ENCODE measurements at regions not wholly inside any gene's neighbourhood (a gene's known extent, or its start where the extent isn't known, plus 50 kb on each side); places are given as distances from the start of the nearest gene placed in this dataset.
"Not testable (repeated sequence)": the region's sequence is repeated elsewhere in the genome, so short reads cannot be mapped to it uniquely, and the experiment has no call there.

- in situ Hi-C loops (cut with HindIII; ENCODE audit: low pct_unique_long_range_greater_than_20kb, low sequenced_read_pairs) = no loop called here
- no peak for DNase-seq (ENCODE audit: low read depth, low spot score)
Observed at GRCh38 chr20:40006168-40006860, 682.7 kb downstream of the MAFB start.

DNA sequence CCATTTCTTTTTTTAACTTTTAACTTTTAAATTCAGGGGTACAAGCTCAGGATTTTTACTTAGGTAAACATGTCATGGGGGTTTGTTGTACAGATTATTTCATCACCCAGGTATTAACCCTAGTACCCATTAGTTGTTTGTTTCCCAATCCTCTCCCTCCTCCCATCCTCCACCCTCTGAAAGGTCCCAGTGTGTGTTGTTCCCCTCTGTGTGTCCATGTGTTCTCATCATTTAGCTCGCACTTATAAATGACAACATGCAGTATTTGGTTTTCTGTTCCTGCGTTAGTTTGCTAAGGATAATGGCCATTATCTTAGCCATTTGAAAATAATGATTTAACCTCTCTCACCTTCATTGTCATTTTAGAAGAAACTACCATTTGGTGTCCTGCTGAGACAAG, 684.9 kb downstream of the MAFB start:
- DNase-seq (ENCODE audit: low read depth, low spot score); in situ Hi-C loops (cut with HindIII; ENCODE audit: low pct_unique_long_range_greater_than_20kb, low sequenced_read_pairs): not testable (repeated sequence)

DNA sequence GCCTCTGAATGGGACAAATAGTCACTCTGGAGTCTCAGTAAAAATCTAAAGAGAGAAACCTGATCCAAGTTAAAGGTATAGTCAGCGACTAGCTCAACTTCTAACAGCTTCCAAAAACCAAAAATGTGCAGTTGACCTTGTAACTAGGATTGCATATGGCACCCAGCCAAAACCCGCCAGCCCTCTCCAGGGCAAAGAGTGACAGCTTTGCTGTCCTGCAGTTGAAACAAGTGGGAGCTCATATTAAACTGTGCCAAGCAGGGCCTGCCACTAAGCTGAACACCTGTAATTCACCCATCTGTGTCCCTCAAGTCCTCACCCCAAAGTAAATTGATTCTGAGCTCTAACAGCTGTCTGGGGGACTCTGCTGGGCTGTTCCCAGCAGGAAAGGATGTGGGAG, 695.3 kb downstream of the MAFB start:
- DNase-seq (ENCODE audit: low read depth, low spot score) = no peak
- in situ Hi-C loops (cut with HindIII; ENCODE audit: low pct_unique_long_range_greater_than_20kb, low sequenced_read_pairs) = no loop called here

GRCh38 chr20:39990692-39991091, 698.3 kb downstream of the MAFB start:
- no peak for DNase-seq (ENCODE audit: low read depth, low spot score)
- in situ Hi-C loops (cut with HindIII; ENCODE audit: low pct_unique_long_range_greater_than_20kb, low sequenced_read_pairs) = no loop called here

GRCh38 chr20:39988991-39989390, 700.0 kb downstream of the MAFB start:
- in situ Hi-C loops (cut with HindIII; ENCODE audit: low pct_unique_long_range_greater_than_20kb, low sequenced_read_pairs) = no loop called here
- no peak for DNase-seq (ENCODE audit: low read depth, low spot score)

DNA sequence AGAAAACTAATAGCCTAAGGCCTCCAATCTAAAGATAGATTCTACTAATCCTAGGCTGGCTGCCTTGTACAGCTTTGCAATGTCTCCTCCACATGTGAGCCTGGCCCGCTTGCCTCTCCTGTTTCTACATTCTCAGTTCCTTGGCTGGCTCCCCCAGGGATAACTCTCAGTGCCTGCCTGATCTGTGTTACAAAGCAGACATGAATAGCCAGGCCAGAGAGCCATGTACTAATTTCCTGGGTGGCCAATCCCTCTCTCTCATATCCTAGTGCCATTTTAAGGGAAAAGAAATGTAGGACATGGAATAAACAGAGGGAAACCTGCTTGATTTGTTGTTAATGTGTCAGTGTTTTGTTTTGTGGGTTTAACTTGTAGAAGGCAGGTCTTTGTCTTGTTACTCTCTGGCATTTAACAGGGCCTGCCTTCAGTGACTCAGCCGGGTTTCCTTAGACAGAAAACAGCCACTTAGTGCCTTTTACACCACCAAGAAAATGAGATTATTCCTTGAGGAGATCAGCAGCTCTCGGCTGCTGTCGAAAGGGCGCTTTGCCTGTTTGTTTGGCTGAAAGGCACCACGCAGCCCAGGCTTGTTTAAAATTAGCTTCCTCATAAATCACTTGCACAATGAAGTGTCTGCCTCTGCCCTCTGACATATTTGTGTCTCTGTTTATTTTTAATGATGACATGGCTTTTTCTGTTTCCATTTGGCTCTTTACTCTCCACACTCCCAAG, 702.7 kb downstream of the MAFB start:
- peak; percentile 45 for DNase-seq (ENCODE audit: low read depth, low spot score)
- in situ Hi-C loops (cut with HindIII; ENCODE audit: low pct_unique_long_range_greater_than_20kb, low sequenced_read_pairs) = no loop called here

DNA sequence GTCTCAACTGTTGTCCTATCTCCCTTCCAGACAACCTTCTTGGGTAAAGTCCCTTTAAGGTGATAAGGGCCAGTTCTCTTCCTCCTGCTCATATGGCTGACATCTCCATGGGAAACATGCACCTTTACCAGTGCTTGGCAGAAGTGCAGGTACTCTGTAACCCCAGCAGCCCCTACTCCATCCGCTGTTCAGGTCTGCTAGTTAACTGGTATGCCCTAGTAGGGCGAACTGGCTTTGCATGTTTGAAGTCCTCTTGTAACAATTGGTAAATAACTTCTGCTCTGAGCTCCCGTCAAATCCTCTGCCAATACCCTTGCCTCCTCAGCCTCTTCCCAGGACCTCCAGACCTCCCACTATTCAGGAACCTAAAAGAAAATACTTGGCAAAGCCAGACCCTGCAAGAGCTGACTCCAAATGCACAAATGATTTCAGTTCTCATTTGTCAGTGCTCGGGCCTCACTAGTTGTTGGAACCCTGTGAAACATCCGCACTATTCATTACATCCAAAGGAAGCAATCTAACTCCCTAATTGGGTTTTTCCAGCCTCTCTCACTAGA, 703.7 kb downstream of the MAFB start:
- in situ Hi-C loops (cut with HindIII; ENCODE audit: low pct_unique_long_range_greater_than_20kb, low sequenced_read_pairs) = no loop called here
- DNase-seq (ENCODE audit: low read depth, low spot score) = no peak

DNA sequence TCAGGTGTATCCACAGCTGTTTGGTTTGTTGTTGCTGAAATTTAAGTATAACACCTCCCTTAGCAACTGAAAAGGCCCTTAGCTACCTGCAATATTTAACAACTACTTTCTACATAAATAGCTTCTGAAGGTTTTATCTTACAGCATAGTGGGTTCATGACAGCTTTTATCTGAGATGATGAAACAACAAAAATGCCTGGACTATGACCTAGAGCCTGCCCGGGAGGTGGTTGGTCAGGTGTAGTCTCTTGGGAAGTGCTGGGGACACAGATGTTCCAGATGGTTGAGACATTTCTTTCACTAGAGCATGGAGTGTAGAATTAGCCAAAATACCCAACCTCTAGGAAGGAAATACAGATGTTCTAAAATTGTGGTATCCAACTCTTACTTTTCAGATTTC, 705.4 kb downstream of the MAFB start:
- no peak for DNase-seq (ENCODE audit: low read depth, low spot score)
- in situ Hi-C loops (cut with HindIII; ENCODE audit: low pct_unique_long_range_greater_than_20kb, low sequenced_read_pairs) = no loop called here

DNA sequence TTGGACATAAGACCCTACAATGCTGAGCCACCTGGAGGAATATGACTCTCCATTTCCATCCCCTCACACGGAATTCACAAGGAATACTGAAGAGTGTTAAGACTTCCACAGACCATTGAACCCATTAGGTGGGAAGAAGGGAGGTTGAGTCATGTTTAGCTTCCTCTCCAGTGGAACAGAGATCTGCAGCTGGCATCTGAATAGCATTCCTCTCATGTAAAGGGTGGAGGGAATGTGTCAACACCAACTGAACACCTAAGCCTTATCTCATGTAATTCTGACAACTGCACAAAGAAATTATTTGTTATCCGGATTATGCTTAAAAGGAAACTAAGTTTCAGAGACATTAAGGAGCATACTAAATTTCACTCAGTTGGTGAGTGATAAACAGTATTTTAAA, 705.9 kb downstream of the MAFB start:
- DNase-seq (ENCODE audit: low read depth, low spot score) = no peak
- in situ Hi-C loops (cut with HindIII; ENCODE audit: low pct_unique_long_range_greater_than_20kb, low sequenced_read_pairs) = no loop called here

- in situ Hi-C loops (cut with HindIII; ENCODE audit: low pct_unique_long_range_greater_than_20kb, low sequenced_read_pairs) = no loop called here
- no peak for DNase-seq (ENCODE audit: low read depth, low spot score)
Observed at GRCh38 chr20:39974966-39975501, 714.0 kb downstream of the MAFB start.

GRCh38 chr20:39968495-39968894, 720.5 kb downstream of the MAFB start:
- DNase-seq (ENCODE audit: low read depth, low spot score) = peak; percentile 21
- in situ Hi-C loops (cut with HindIII; ENCODE audit: low pct_unique_long_range_greater_than_20kb, low sequenced_read_pairs) = no loop called here

DNA sequence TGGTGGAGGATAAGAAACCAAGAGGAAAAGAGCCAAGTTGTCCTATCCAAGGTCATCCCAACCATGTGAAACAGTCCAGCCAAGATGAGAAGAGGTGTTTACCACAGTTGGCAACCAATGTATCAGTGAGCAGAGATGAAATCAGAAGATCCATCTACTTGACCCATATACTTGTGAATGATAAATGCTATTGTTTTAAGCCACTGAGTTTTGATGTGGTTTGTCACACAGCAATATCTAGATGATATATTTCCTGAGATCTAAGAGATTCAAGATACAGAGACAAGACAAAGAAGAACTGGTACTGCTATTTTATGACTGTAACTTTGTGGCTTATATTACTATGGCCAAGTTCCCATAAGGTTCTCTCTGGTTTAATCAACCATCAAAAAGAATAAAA, 721.2 kb downstream of the MAFB start:
- no peak for DNase-seq (ENCODE audit: low read depth, low spot score)
- in situ Hi-C loops (cut with HindIII; ENCODE audit: low pct_unique_long_range_greater_than_20kb, low sequenced_read_pairs) = no loop called here

DNA sequence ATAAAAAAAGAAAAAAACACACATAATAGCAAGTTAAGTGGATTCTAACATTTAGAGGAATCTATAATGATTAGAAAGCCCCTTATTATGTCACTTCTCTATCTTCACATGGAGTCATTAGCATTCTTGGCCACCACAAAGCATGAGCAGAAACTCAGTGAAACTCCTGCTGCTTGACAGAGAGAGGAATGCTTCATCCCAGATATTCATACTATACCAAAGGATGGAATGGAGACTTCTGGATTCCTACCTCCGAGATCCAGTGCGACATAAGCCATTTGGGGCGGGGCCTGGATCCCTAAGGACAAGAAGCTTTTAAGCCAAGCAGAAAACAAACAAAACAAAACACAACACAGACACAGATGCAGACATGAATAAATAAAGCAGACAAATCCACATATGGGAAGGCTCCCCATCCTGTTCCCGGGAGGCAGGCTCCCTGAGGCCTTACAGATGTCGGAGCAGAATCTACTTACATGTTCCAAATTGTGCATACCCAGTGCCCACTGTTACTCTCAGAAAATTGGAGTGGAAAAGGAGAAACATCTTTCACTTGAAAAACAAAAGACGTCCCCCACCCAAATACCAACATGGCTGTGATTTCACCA, 727.3 kb downstream of the MAFB start:
- in situ Hi-C loops (cut with HindIII; ENCODE audit: low pct_unique_long_range_greater_than_20kb, low sequenced_read_pairs) = no loop called here
- no peak for DNase-seq (ENCODE audit: low read depth, low spot score)

DNA sequence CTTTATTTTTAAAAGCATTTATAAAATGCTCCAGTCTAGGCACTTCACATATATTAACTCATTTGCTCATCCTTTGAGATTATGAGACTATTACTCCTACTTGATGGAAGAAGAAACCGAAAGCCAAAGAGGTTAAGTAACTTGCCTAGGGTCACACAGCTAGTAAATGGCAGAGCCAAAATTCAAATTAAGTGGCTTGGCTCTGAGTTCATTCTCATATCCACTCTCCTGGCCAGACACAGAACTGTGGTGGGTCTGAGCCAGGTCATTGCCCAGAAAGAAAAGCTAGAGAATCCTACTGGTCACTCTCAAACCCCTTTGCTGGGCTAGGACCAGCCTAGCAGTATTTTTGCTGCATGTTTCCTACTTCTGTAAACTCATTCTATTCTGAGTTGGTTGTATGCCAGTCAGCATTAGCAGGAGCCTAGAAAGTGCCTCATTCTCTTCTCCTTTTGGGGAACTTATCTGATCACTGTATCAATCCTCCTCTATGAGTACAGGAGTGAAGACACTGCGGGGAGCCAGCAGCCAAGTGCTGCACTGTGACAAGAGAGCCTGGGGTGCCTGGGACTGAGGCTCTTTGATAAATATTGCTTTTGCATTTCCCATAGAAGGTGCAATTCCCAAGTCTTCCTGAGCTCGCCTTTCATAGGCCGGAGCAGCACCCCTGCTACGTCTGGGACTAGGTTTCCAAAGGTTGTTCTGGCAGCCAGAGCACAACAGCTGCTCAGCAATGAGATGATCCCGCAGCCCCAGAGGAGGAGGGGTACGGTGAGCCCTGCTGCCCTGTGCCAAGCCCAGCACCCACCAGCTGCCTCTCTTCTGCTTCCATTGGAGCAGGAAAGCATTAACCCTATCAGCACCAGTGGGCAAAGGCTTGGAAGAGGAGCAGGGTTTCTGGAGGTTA, 728.3 kb downstream of the MAFB start:
- in situ Hi-C loops (cut with HindIII; ENCODE audit: low pct_unique_long_range_greater_than_20kb, low sequenced_read_pairs) = no loop called here
- peak; percentile 27 for DNase-seq (ENCODE audit: low read depth, low spot score)

DNA sequence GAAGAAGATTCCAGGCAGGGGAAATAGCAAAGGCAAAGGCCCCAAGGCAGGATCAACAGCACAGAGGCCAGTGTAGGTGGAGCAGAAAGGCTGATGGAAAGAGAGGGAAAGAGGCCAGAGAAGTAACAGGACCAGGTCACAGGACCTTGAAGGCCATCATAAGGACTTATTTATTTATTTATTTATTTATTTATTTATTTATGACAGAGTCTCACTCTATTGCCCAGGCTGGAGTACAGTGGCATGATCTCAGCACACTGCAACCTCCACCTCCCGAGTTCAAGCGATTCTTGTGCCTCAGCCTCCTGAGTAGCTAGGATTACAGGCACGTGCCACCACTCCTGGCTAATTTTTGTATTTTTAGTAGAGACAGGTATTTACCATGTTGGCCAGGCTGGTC, 731.1 kb downstream of the MAFB start:
- in situ Hi-C loops (cut with HindIII; ENCODE audit: low pct_unique_long_range_greater_than_20kb, low sequenced_read_pairs); DNase-seq (ENCODE audit: low read depth, low spot score): not testable (repeated sequence)

GRCh38 chr20:39954621-39955020, 734.4 kb downstream of the MAFB start:
- DNase-seq (ENCODE audit: low read depth, low spot score) = no peak
- in situ Hi-C loops (cut with HindIII; ENCODE audit: low pct_unique_long_range_greater_than_20kb, low sequenced_read_pairs) = no loop called here

GRCh38 chr20:39946931-39947330, 742.1 kb downstream of the MAFB start:
- DNase-seq (ENCODE audit: low read depth, low spot score) = no peak
- in situ Hi-C loops (cut with HindIII; ENCODE audit: low pct_unique_long_range_greater_than_20kb, low sequenced_read_pairs) = no loop called here
